SK-N-SH (cell line): ENCODE measurements at regions not wholly inside any gene's neighbourhood (a gene's known extent, or its start where the extent isn't known, plus 50 kb on each side); places are given as distances from the start of the nearest gene placed in this dataset.

Source experiments
- CTCF ChIA-PET: fragments of 300-600, 350-600 bp; formaldehyde crosslinking; extraction: SDS; loops from one replicate; lab custom pipeline; 2021; lab: Yijun Ruan, JAX
- POLR2A ChIA-PET: fragments of 350-600 bp; sonication (Branson Sonifier 250); formaldehyde crosslinking; extraction: SDS; loops from one replicate; lab custom pipeline; 2020; ENCODE audit warnings: antibody characterized with exemption, inconsistent platforms; lab: Yijun Ruan, JAX
- DNase-seq: peaks from one replicate; pipeline ENCODE4 v3.0.0; 2012
- H2AFZ ChIP-seq: fragments of 200-600 bp; sonication (generic); 2 replicates; pipeline ENCODE4 v1.8.1; 2016; ENCODE audit warnings: antibody characterized with exemption, mild to moderate bottlenecking, low read depth
- H3F3A ChIP-seq: fragments of 200-600 bp; sonication (generic); replicated peaks from 2 replicates; pipeline ENCODE3; 2016; ENCODE audit warnings: antibody characterized with exemption, mild to moderate bottlenecking; ENCODE audit not compliant: insufficient read depth
- H3K27ac ChIP-seq, 2 experiments: fragments of 200-500 bp in 1 of 2; fragments of 200-600 bp in 1 of 2; sonication (Bioruptor generic) in 1 of 2; sonication (generic), shearing (Covaris generic) in 1 of 2; 2 replicates each; pipeline versions ENCODE4 v1.5.1 to v1.6.1; 2014 to 2016; ENCODE audit warnings: low read depth in 2 of 2, inconsistent platforms in 1 of 2, low read length in 1 of 2, mild to moderate bottlenecking in 1 of 2, mixed read lengths in 1 of 2
- H3K27me3 ChIP-seq: fragments of 200-600 bp; sonication (generic), shearing (Covaris generic); 2 replicates; pipeline ENCODE4 v1.6.1; 2016; ENCODE audit warnings: mixed run types; ENCODE audit not compliant: insufficient read depth
- H3K36me3 ChIP-seq, 2 experiments: fragments of 200-500 bp in 1 of 2; fragments of 200-600 bp in 1 of 2; sonication (Bioruptor generic) in 1 of 2; sonication (generic) in 1 of 2; replicated peaks in 1 of 2; 2 replicates each; pipeline versions ENCODE3 to v1.5.1; 2014 to 2016; ENCODE audit warnings: low read length in 1 of 2, mild to moderate bottlenecking in 1 of 2; ENCODE audit not compliant: insufficient read depth in 2 of 2, control insufficient read depth in 1 of 2
- H3K4me1 ChIP-seq, 2 experiments: fragments of 200-500 bp in 1 of 2; fragments of 200-600 bp in 1 of 2; sonication (Bioruptor generic) in 1 of 2; sonication (generic), shearing (Covaris generic) in 1 of 2; 2 replicates each; pipeline versions ENCODE4 v1.5.1 to v1.6.1; 2014 to 2016; ENCODE audit warnings: low read depth in 1 of 2, low read length in 1 of 2, mixed run types in 1 of 2; ENCODE audit not compliant: insufficient read depth in 2 of 2, control insufficient read depth in 1 of 2
- H3K4me2 ChIP-seq: fragments of 200-600 bp; sonication (generic), shearing (Covaris generic); 2 replicates; pipeline ENCODE4 v1.6.1; 2017; ENCODE audit warnings: mixed run types
- H3K4me3 ChIP-seq, 2 experiments: fragments of 200-500 bp in 1 of 2; fragments of 200-600 bp in 1 of 2; sonication (Bioruptor generic) in 1 of 2; sonication (generic), shearing (Covaris generic) in 1 of 2; 2 replicates each; pipeline versions ENCODE4 v1.5.1 to v1.8.1; 2014 to 2016; ENCODE audit warnings: low read depth in 2 of 2, inconsistent platforms in 1 of 2, low read length in 1 of 2, mild to moderate bottlenecking in 1 of 2, mixed read lengths in 1 of 2, moderate library complexity in 1 of 2
- H3K79me2 ChIP-seq: fragments of 200-600 bp; sonication (generic); 2 replicates; pipeline ENCODE4 v1.8.1; 2017; ENCODE audit warnings: mild to moderate bottlenecking; ENCODE audit not compliant: insufficient read depth
- H3K9ac ChIP-seq: fragments of 200-600 bp; sonication (generic); 2 replicates; pipeline ENCODE4 v1.6.1; 2017; ENCODE audit warnings: mixed run types
- H3K9me2 ChIP-seq: fragments of 200-600 bp; sonication (generic); 2 replicates; pipeline ENCODE4 v1.6.1; 2017; ENCODE audit warnings: mixed run types
- H3K9me3 ChIP-seq: fragments of 200-600 bp; sonication (generic); 2 replicates; pipeline ENCODE4 v1.6.1; 2017; ENCODE audit warnings: mixed run types, mild to moderate bottlenecking, moderate library complexity
- H4K20me1 ChIP-seq: fragments of 200-600 bp; sonication (generic); 2 replicates; pipeline ENCODE4 v1.6.1; 2017; ENCODE audit warnings: mild to moderate bottlenecking, mixed run types; ENCODE audit not compliant: insufficient read depth
- CTCF ChIP-seq: fragments of 200-600 bp; sonication (generic); IDR thresholded peaks from 2 replicates; pipeline ENCODE4 v1.6.1; 2017; ENCODE audit warnings: antibody characterized with exemption, mild to moderate bottlenecking, moderate library complexity
- EP300 ChIP-seq, 2 experiments: IDR thresholded peaks; 2 replicates each; pipeline versions ENCODE4 v1.4.0 to v1.6.1; 2012; ENCODE audit warnings: borderline replicate concordance in 1 of 2, low read depth in 1 of 2, low read length in 1 of 2
- EZH2phosphoT487 ChIP-seq: fragments of 200-600 bp; sonication (generic); IDR thresholded peaks from 2 replicates; pipeline ENCODE4 v1.6.1; 2017; ENCODE audit warnings: low read depth, mixed run types, mild to moderate bottlenecking, antibody characterized with exemption, moderate library complexity, borderline replicate concordance
- GABPA ChIP-seq: IDR thresholded peaks from 2 replicates; pipeline ENCODE4 v1.4.0; 2012; ENCODE audit warnings: low read depth, mild to moderate bottlenecking
- MXI1 ChIP-seq: IDR thresholded peaks from 2 replicates; pipeline ENCODE4 v1.6.1; 2012; ENCODE audit warnings: mild to moderate bottlenecking, low read depth, low read length, improper control_type of control experiment
- REST ChIP-seq: IDR thresholded peaks from 2 replicates; pipeline ENCODE4 v1.6.1; 2012; ENCODE audit warnings: mild to moderate bottlenecking, low read depth, low read length, moderate library complexity
- TAF1 ChIP-seq: IDR thresholded peaks from 2 replicates; pipeline ENCODE4 v1.6.1; 2012; ENCODE audit warnings: low read depth, mild to moderate bottlenecking, low read length, moderate library complexity, borderline replicate concordance
- USF2 ChIP-seq: fragments of 150-350 bp; IDR thresholded peaks from 2 replicates; pipeline ENCODE4 v1.6.1; 2017; ENCODE audit warnings: antibody characterized with exemption, low read length, low read depth, borderline replicate concordance
- WGBS: methylation state at CpG from one replicate; pipeline ENCODE4 v1.1.6; 2017; ENCODE audit warnings: low lambda C conversion rate; 5-methylcytosine and 5-hydroxymethylcytosine counted together
- TF ChIP-seq, protein P1 (sequence below): IDR thresholded peaks from 2 replicates; pipeline ENCODE4 v1.4.0; 2012; ENCODE audit warnings: low read depth

- ChIA-PET POLR2A (no interaction called here), CTCF (interaction anchor here (0.9 to 1.7 kb wide), 4 partner anchors 12 to 381 kb away, joined by 3 to 7 read pairs (median 5); no protein-coding TSS in a partner anchor)
- Histone ChIP-seq H3K27ac (no peak overlapping the region), H3K36me3 (no peaks in the 10 kb centered on the region), H3K4me2 (no peak overlapping the region), H3K4me1 (peaks cover 0 to 19% of the 10 kb centered on the region in 2 experiments; a peak in 1 of 4 replicates), H3K9ac (no peak overlapping the region), H3K79me2 (no peaks in the 10 kb centered on the region), H2AFZ (no peak overlapping the region), H3K9me2 (no peaks in the 10 kb centered on the region), H3K4me3 (no peak overlapping the region), H4K20me1 (no peaks in the 10 kb centered on the region), H3K27me3 (peaks cover 7% of the 10 kb centered on the region; the same call in 1 of the 2 replicates), H3K9me3 (no peaks in the 10 kb centered on the region), H3F3A (peaks cover 3% of the 10 kb centered on the region)
- no peak for TF ChIP-seq REST
- no peak for TF ChIP-seq USF2
- TF ChIP-seq CTCF: no peak
- TF ChIP-seq MXI1: no peak
- TF ChIP-seq GABPA: no peak
- no peak for TF ChIP-seq EP300 (IDR thresholded peaks at IDR 0.05; ENCODE audit: borderline replicate concordance in 1 of 2, low read depth in 1 of 2, low read length in 1 of 2)
- TF ChIP-seq EZH2phosphoT487: no peak
- TF ChIP-seq TAF1: no peak
- TF ChIP-seq, protein P1, sequence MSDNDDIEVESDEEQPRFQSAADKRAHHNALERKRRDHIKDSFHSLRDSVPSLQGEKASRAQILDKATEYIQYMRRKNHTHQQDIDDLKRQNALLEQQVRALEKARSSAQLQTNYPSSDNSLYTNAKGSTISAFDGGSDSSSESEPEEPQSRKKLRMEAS: no peak
- no peak for DNase-seq
- WGBS: 66% methylated on average over 12 of the region's 23 CpGs
Observed at GRCh38 chr1:10888291-10888690, 91.8 kb upstream of the CASZ1 start.
